Mesothelial cell of epicardium (in vitro differentiated cells): ENCODE measurements at regions not wholly inside any gene's neighbourhood (a gene's known extent, or its start where the extent isn't known, plus 50 kb on each side); places are given as distances from the start of the nearest gene placed in this dataset.
"Not testable (repeated sequence)": the region's sequence is repeated elsewhere in the genome, so short reads cannot be mapped to it uniquely, and the experiment has no call there.

ENCODE experiments used
- DNase-seq, 2 experiments: peaks; one replicate each; pipeline ENCODE4 v3.0.0; 2021; ENCODE audit warnings: low spot score in 2 of 2; ENCODE audit not compliant: unreplicated experiment in 2 of 2
- H3K27ac Mint-ChIP-seq: 2 replicates; pipeline ENCODE4 v1.8.0; 2021; ENCODE audit warnings: mixed read lengths
- H3K27me3 Mint-ChIP-seq: 2 replicates; pipeline ENCODE4 v1.8.0; 2021; ENCODE audit warnings: low read depth, mixed read lengths
- H3K36me3 Mint-ChIP-seq: 2 replicates; pipeline ENCODE4 v1.8.0; 2021; ENCODE audit warnings: mixed read lengths
- H3K4me1 Mint-ChIP-seq: 2 replicates; pipeline ENCODE4 v1.8.0; 2021; ENCODE audit warnings: mixed read lengths
- H3K4me3 Mint-ChIP-seq: 2 replicates; pipeline ENCODE4 v1.8.0; 2021; ENCODE audit warnings: mild to moderate bottlenecking, moderate library complexity, mixed read lengths
- H3K9me3 Mint-ChIP-seq: 2 replicates; pipeline ENCODE4 v1.8.0; 2021; ENCODE audit warnings: mixed read lengths
- TF ChIP-seq, protein P1 (sequence below): fragments of 200-600 bp; sonication (generic); IDR thresholded peaks from one replicate; pipeline ENCODE4 v1.5.0; 2021; ENCODE audit warnings: antibody characterized with exemption; ENCODE audit not compliant: unreplicated experiment

DNA sequence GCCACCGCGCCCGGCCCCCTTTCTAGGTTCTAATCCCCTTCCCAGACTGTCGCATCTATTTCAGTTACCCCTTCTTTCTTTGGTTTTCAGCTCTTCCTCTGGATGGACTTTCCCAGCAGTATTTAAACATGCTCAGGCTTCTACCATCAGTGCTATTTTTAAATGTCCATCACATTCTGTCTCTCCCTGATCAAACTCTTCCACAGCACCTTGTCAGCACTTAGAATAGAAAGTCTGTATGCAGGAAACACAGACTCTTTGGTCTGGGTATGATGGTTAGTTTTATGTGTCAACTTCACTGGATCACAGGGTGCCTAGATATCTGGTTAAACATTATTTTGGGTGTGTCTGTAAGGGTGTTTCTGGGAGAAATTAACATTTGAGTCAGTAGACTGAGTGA lies 297.8 kb upstream of the ECI2 start:
- peaks cover 20% of the 10 kb centered on the region for H3K9me3 Mint-ChIP-seq
- DNase-seq: no peak
- no peak overlapping the region for H3K4me3 Mint-ChIP-seq
- H3K36me3 Mint-ChIP-seq: no peaks in the 10 kb centered on the region
- peaks cover 9% of the 10 kb centered on the region for H3K4me1 Mint-ChIP-seq
- TF ChIP-seq, protein P1, sequence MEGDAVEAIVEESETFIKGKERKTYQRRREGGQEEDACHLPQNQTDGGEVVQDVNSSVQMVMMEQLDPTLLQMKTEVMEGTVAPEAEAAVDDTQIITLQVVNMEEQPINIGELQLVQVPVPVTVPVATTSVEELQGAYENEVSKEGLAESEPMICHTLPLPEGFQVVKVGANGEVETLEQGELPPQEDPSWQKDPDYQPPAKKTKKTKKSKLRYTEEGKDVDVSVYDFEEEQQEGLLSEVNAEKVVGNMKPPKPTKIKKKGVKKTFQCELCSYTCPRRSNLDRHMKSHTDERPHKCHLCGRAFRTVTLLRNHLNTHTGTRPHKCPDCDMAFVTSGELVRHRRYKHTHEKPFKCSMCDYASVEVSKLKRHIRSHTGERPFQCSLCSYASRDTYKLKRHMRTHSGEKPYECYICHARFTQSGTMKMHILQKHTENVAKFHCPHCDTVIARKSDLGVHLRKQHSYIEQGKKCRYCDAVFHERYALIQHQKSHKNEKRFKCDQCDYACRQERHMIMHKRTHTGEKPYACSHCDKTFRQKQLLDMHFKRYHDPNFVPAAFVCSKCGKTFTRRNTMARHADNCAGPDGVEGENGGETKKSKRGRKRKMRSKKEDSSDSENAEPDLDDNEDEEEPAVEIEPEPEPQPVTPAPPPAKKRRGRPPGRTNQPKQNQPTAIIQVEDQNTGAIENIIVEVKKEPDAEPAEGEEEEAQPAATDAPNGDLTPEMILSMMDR: no peak
- no peaks in the 10 kb centered on the region for H3K27me3 Mint-ChIP-seq
- H3K27ac Mint-ChIP-seq: no peak overlapping the region

DNA sequence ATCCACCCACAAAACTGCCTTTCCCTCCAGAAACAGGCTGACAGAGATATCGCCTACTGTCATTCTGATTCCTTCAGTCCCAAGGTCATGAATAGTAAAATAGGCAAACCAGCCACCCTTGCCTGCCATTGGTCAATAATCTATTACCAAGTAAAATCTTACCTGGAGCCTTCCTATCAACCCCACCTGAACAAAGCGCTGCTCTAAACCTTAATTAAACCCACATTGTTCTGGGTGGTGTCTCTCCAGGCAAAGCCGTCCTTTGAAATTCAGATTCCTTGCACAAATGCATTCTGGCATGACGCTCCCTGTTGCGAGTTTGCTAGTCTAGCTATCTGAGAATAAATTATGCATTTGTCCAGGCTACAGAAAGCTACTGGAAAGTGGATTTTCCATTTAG lies 291.6 kb upstream of the ECI2 start:
- H3K9me3 Mint-ChIP-seq: peaks cover 19% of the 10 kb centered on the region
- H3K27ac Mint-ChIP-seq: no peak overlapping the region
- peaks cover 6% of the 10 kb centered on the region for H3K36me3 Mint-ChIP-seq
- no peak for DNase-seq
- no peaks in the 10 kb centered on the region for H3K27me3 Mint-ChIP-seq
- TF ChIP-seq, protein P1: no peak
- H3K4me1 Mint-ChIP-seq: no peaks in the 10 kb centered on the region
- no peak overlapping the region for H3K4me3 Mint-ChIP-seq

DNA sequence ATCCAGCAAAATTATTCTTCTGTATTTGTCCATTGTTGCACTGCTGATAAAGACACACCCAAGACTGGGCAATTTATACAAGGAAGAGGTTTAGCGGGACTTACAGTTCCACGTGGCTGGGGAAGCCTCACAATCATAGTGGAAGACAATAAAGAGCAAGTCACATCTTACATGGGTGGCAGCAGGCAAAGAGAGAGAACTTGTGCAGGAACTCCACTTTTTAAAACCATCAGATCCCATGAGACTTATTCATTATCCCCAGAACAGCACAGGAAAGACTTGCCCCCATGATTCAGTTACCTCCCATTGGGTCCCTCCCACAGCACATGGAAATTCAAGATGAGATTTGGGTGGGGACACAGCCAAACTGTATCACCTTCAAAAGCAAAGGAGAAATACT lies 286.5 kb upstream of the ECI2 start:
- no peak overlapping the region for H3K4me3 Mint-ChIP-seq
- peaks cover 10% of the 10 kb centered on the region for H3K36me3 Mint-ChIP-seq
- no peak for DNase-seq
- no peak overlapping the region for H3K27ac Mint-ChIP-seq
- no peaks in the 10 kb centered on the region for H3K27me3 Mint-ChIP-seq
- no peaks in the 10 kb centered on the region for H3K4me1 Mint-ChIP-seq
- TF ChIP-seq, protein P1: no peak
- peaks cover 38% of the 10 kb centered on the region for H3K9me3 Mint-ChIP-seq

DNA sequence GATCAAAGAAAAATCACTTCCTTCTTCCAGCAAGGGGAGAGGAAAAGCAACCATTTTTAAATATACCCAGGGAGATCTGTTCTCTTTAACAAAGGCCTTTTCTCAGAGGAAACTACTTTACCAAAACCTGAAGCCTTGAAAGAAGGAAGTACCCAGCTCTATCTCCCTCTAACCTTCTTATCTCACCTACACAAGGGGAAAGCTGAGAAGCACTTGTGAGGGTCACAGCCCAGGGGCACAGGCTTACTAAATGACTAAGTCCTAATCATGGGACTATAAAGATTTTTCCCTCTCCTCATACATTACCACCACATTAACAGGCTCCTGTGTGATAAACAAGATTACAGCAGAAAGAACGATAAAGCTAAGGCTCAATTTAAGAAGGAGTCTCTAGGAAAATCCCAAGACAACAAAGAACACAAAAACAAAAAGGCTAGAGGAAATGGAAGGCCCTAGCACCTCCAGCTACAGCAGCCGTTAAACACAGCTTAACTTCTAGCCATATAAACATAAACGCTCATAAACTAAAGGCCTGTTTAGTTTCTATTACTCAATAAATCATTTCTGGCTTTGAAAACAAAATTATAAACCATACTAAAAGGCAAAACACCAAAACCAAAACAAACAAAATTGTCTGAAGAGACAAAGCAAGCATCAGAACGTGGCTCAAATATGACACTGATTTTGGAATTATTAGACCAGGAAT lies 284.9 kb upstream of the ECI2 start:
- H3K4me3 Mint-ChIP-seq: no peak overlapping the region
- DNase-seq: no peak
- no peak overlapping the region for H3K27ac Mint-ChIP-seq
- peaks cover 33% of the 10 kb centered on the region for H3K9me3 Mint-ChIP-seq
- H3K4me1 Mint-ChIP-seq: no peaks in the 10 kb centered on the region
- no peaks in the 10 kb centered on the region for H3K27me3 Mint-ChIP-seq
- peaks cover 5% of the 10 kb centered on the region for H3K36me3 Mint-ChIP-seq
- TF ChIP-seq, protein P1: no peak

DNA sequence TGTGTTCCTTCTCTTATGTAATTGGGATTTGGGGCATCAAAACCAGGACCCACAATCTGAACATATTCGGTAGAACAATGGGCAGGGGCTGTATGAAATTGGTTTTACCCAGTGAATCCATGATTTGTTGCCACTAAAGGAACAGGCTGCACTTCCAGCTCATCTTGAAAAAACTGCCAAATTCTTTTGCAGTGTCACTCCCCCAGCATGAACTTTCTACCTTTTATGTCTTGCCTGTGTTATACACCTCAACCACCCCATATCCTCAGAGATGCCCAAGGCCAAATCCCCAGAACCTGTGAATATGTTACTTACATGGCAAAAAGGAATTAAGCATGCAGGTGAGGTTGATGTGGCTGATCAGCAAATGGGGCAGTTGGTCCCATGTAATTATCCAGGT lies 280.2 kb upstream of the ECI2 start:
- Mint-ChIP-seq H3K27me3 (no peaks in the 10 kb centered on the region), H3K4me3 (no peak overlapping the region), H3K4me1 (peaks cover 2% of the 10 kb centered on the region), H3K27ac (no peak overlapping the region), H3K9me3 (peaks cover 28% of the 10 kb centered on the region), H3K36me3 (peaks cover 5% of the 10 kb centered on the region)
- no peak for DNase-seq
- TF ChIP-seq, protein P1: no peak

DNA sequence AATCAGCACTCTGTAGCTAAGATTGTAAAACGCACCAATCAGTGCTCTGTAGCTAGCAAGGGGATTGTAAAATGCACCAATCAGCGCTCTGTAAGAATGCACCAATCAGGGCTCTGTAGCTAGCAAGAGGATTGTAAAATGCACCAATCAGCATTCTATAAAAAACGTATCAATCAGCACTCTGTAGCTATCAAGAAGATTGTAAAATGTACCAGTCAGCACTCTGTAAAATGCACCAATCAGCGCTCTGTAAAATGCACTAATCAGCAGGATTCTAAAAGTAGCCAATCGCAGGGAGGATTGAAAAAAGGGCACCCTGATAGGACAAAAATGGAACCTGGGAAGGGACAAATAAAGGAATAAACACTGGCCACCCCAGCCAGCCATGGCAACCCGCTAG lies 278.7 kb upstream of the ECI2 start:
- not testable (repeated sequence) for H3K27ac Mint-ChIP-seq, H3K36me3 Mint-ChIP-seq, H3K4me3 Mint-ChIP-seq

More for the DNA sequence above, 278.7 kb upstream of the ECI2 start:
- not testable (repeated sequence) for H3K27me3 Mint-ChIP-seq, H3K4me1 Mint-ChIP-seq, DNase-seq
- peaks cover 24% of the 10 kb centered on the region for H3K9me3 Mint-ChIP-seq
